GM21423 (cell line): ENCODE measurements at regions not wholly inside any gene's neighbourhood (a gene's known extent, or its start where the extent isn't known, plus 50 kb on each side); places are given as distances from the start of the nearest gene placed in this dataset.

Experiments
- ATAC-seq: cut with Tn5 transposase; IDR thresholded peaks from one replicate; pipeline ENCODE4 v1.9.1; 2021; ENCODE audit warnings: mild to moderate bottlenecking, moderate library complexity; ENCODE audit not compliant: unreplicated experiment

GRCh38 chr2:67824186-67824585, 238.6 kb downstream of the C1D start:
- ATAC-seq, result no peak

- ATAC-seq, result no peak
Observed at GRCh38 chr2:67825476-67825875, 237.3 kb downstream of the C1D start.

GRCh38 chr2:67828066-67828465, 234.7 kb downstream of the C1D start:
- no peak for ATAC-seq

GRCh38 chr2:67829470-67829869, 233.3 kb downstream of the C1D start:
- no peak for ATAC-seq

- ATAC-seq, result no peak
Observed at GRCh38 chr2:67833632-67834031, 229.2 kb downstream of the C1D start.

GRCh38 chr2:67834482-67834881, 228.3 kb downstream of the C1D start:
- ATAC-seq, result no peak

- ATAC-seq, result no peak
Observed at GRCh38 chr2:67835266-67835665, 227.5 kb downstream of the C1D start.

GRCh38 chr2:67836866-67837265, 225.9 kb downstream of the C1D start:
- ATAC-seq, result no peak

- no peak for ATAC-seq
Observed at GRCh38 chr2:67838205-67838604, 224.6 kb downstream of the C1D start.

- no peak for ATAC-seq
Observed at GRCh38 chr2:67839242-67839641, 223.6 kb downstream of the C1D start.

- no peak for ATAC-seq
Observed at GRCh38 chr2:67839668-67840067, 223.1 kb downstream of the C1D start.

GRCh38 chr2:67840460-67841068, 222.2 kb downstream of the C1D start:
- peak; percentile 73 for ATAC-seq

GRCh38 chr2:67841711-67842110, 221.1 kb downstream of the C1D start:
- ATAC-seq, result no peak

GRCh38 chr2:67842375-67842959, 220.3 kb downstream of the C1D start:
- no peak for ATAC-seq

GRCh38 chr2:67844024-67844540, 218.7 kb downstream of the C1D start:
- no peak for ATAC-seq

- no peak for ATAC-seq
Observed at GRCh38 chr2:67845621-67846369, 217.0 kb downstream of the C1D start.

- ATAC-seq, result no peak
Observed at GRCh38 chr2:67846370-67847070, 216.3 kb downstream of the C1D start.

GRCh38 chr2:67848551-67849285, 214.1 kb downstream of the C1D start:
- ATAC-seq, result no peak

- ATAC-seq, result no peak
Observed at GRCh38 chr2:67851016-67851415, 211.8 kb downstream of the C1D start.

GRCh38 chr2:67851956-67852824, 210.6 kb downstream of the C1D start:
- no peak for ATAC-seq
